HepG2 (cell line): ENCODE measurements at regions not wholly inside any gene's neighbourhood (a gene's known extent, or its start where the extent isn't known, plus 50 kb on each side); places are given as distances from the start of the nearest gene placed in this dataset.

ENCODE experiments used
- ARID4A ChIP-seq: sonication (generic); formaldehyde crosslinking; IDR thresholded peaks from 2 replicates; pipeline ENCODE4 v1.5.0; 2020; ENCODE audit warnings: mild to moderate bottlenecking, missing genetic modification reagents, borderline replicate concordance
- BORCS8-MEF2B ChIP-seq: sonication (generic); formaldehyde crosslinking; IDR thresholded peaks from 2 replicates; pipeline ENCODE4 v1.8.0; 2022; ENCODE audit warnings: mild to moderate bottlenecking, missing genetic modification reagents
- FOSL1 ChIP-seq: sonication (generic); formaldehyde crosslinking; IDR thresholded peaks from 2 replicates; pipeline ENCODE4 v1.9.0; 2021; ENCODE audit warnings: missing genetic modification reagents, borderline replicate concordance
- HNF4A ChIP-seq: sonication (generic); formaldehyde crosslinking; IDR thresholded peaks from 2 replicates; pipeline ENCODE4 v1.4.0; 2020; ENCODE audit warnings: missing genetic modification reagents
- JUND ChIP-seq: sonication (generic); formaldehyde crosslinking; IDR thresholded peaks from 2 replicates; pipeline ENCODE4 v1.8.0; 2022; ENCODE audit warnings: mild to moderate bottlenecking, missing genetic modification reagents
- MAFK ChIP-seq, 2 experiments: IDR thresholded peaks in 1 of 2; conservative IDR thresholded peaks in 1 of 2; 2 replicates each; pipeline ENCODE4 v1.6.1; 2011; ENCODE audit warnings: improper control_type of control experiment in 2 of 2, low read length in 2 of 2
- NR2C2 ChIP-seq: sonication (generic); formaldehyde crosslinking; IDR thresholded peaks from 2 replicates; pipeline ENCODE4 v1.4.0; 2020; ENCODE audit warnings: missing genetic modification reagents, mild to moderate bottlenecking, moderate library complexity, borderline replicate concordance
- ONECUT2 ChIP-seq: sonication (generic); formaldehyde crosslinking; IDR thresholded peaks from 2 replicates; pipeline ENCODE4 v1.4.0; 2020; ENCODE audit warnings: missing genetic modification reagents
- POLR2AphosphoS5 ChIP-seq: IDR thresholded peaks from 2 replicates; pipeline ENCODE4 v1.6.1; 2012; ENCODE audit warnings: low read depth, low read length
- RARA ChIP-seq: IDR thresholded peaks from 2 replicates; pipeline ENCODE4 v1.6.1; 2016; ENCODE audit warnings: missing genetic modification reagents, missing compliant biosample characterization
- SMYD3 ChIP-seq: sonication (generic); formaldehyde crosslinking; IDR thresholded peaks from 2 replicates; pipeline ENCODE4 v1.8.1; 2023; ENCODE audit warnings: mild to moderate bottlenecking, missing genetic modification reagents
- SRSF4 ChIP-seq: fragments of 200-400 bp; formaldehyde crosslinking; IDR thresholded peaks from one replicate; pipeline ENCODE4 v1.6.1; 2018; ENCODE audit warnings: mild to moderate bottlenecking, low read depth, low read length, moderate library complexity; ENCODE audit not compliant: poor library complexity, severe bottlenecking
- STAT6 ChIP-seq: sonication (generic); formaldehyde crosslinking; IDR thresholded peaks from 2 replicates; pipeline ENCODE4 v1.4.0; 2020; ENCODE audit warnings: missing genetic modification reagents, mild to moderate bottlenecking, borderline replicate concordance
- TARDBP ChIP-seq: sonication (generic); formaldehyde crosslinking; IDR thresholded peaks from 2 replicates; pipeline ENCODE4 v1.8.0; 2022; ENCODE audit warnings: mild to moderate bottlenecking, missing genetic modification reagents
- ZBTB7B ChIP-seq: sonication (generic); formaldehyde crosslinking; IDR thresholded peaks from 2 replicates; pipeline ENCODE4 v1.4.0; 2020; ENCODE audit warnings: missing genetic modification reagents
- ZNF12 ChIP-seq: sonication (generic); formaldehyde crosslinking; IDR thresholded peaks from 2 replicates; pipeline ENCODE4 v1.5.0; 2020; ENCODE audit warnings: missing genetic modification reagents
- ZNF329 ChIP-seq: sonication (generic); formaldehyde crosslinking; IDR thresholded peaks from 2 replicates; pipeline ENCODE4 v1.9.0; 2021; ENCODE audit warnings: low read depth, mild to moderate bottlenecking, missing genetic modification reagents
- ZNF354B ChIP-seq: sonication (generic); formaldehyde crosslinking; IDR thresholded peaks from 2 replicates; pipeline ENCODE4 v1.8.0; 2022; ENCODE audit warnings: mild to moderate bottlenecking, missing genetic modification reagents
- ZNF512 ChIP-seq: sonication (generic); formaldehyde crosslinking; IDR thresholded peaks from 2 replicates; pipeline ENCODE4 v1.4.0; 2020; ENCODE audit warnings: mild to moderate bottlenecking, missing genetic modification reagents
- ZNF564 ChIP-seq: sonication (generic); formaldehyde crosslinking; IDR thresholded peaks from 2 replicates; pipeline ENCODE4 v1.8.1; 2023; ENCODE audit warnings: mild to moderate bottlenecking, missing genetic modification reagents
- ZNF572 ChIP-seq: sonication (generic); formaldehyde crosslinking; IDR thresholded peaks from 2 replicates; pipeline ENCODE4 v1.5.1; 2020; ENCODE audit warnings: mild to moderate bottlenecking, missing genetic modification reagents
- ZNF724P ChIP-seq: sonication (generic); formaldehyde crosslinking; IDR thresholded peaks from 2 replicates; pipeline ENCODE4 v1.8.0; 2022; ENCODE audit warnings: missing genetic modification reagents, borderline replicate concordance
- ZNF792 ChIP-seq: IDR thresholded peaks from 2 replicates; pipeline ENCODE4 v1.6.1; 2016

- TF ChIP-seq SRSF4 (no peak), FOSL1 (CRISPR knock-in tag) (peak; percentile 79; the same call in 1 of the 2 replicates), ZNF512 (CRISPR knock-in tag) (no peak), RARA (CRISPR knock-in tag) (peak; percentile 78), ZNF564 (CRISPR knock-in tag) (no peak), ZNF724P (CRISPR knock-in tag) (no peak), ZNF354B (no peak), TARDBP (CRISPR knock-in tag) (peak; percentile 79), ZNF329 (CRISPR knock-in tag) (no peak), NR2C2 (CRISPR knock-in tag) (peak; percentile 58; the same call in 1 of the 2 replicates), ONECUT2 (CRISPR knock-in tag) (peak; percentile 66), POLR2AphosphoS5 (no peak), ARID4A (CRISPR knock-in tag) (peak; percentile 53; the same call in 1 of the 2 replicates), MAFK (conservative IDR thresholded peaks at IDR 0.05 in 1 of 2, IDR thresholded peaks at IDR 0.05 in 1 of 2; ENCODE audit: low read length in 2 of 2) (peak in 1 of 2 experiments; percentile 45; a peak in 2 of 4 replicates), BORCS8-MEF2B (CRISPR knock-in tag) (peak; percentile 56), ZNF792 (CRISPR knock-in tag) (peak; percentile 31; the same call in 1 of the 2 replicates), HNF4A (peak; percentile 94), ZBTB7B (CRISPR knock-in tag) (peak; percentile 75), JUND (CRISPR knock-in tag) (peak; percentile 88), SMYD3 (CRISPR knock-in tag) (peak; percentile 59; the same call in 1 of the 2 replicates), ZNF572 (CRISPR knock-in tag) (no peak), STAT6 (CRISPR knock-in tag) (0 out of 2 replicates have a peak, but pooled peaks have one; percentile 41), ZNF12 (CRISPR knock-in tag) (peak; percentile 11; the same call in 1 of the 2 replicates)
Observed at GRCh38 chr6:157728183-157728881, 94.7 kb upstream of the SNX9 start (continued).
